A673 (cell line): ENCODE measurements at regions not wholly inside any gene's neighbourhood (a gene's known extent, or its start where the extent isn't known, plus 50 kb on each side); places are given as distances from the start of the nearest gene placed in this dataset.

ENCODE experiments used
- BruUV-seq: library from RNA; stranded (reverse); fragments of 400-500 nt; replicated peaks from 2 replicates; lab custom pipeline; 2021; lab: Mats Ljungman, UMichigan
- CTCF ChIA-PET: fragments of 300-600 bp; sonication (Branson Sonifier 250); formaldehyde crosslinking; loops from one replicate; lab custom pipeline; 2022; ENCODE audit warnings: antibody characterized with exemption; lab: Charles Lee
- POLR2A ChIA-PET: fragments of 300-600 bp; sonication (Branson Sonifier 250); formaldehyde crosslinking; loops from one replicate; lab custom pipeline; 2022; ENCODE audit warnings: antibody characterized with exemption; ENCODE audit not compliant: low non-redundant PET; lab: Charles Lee
- DNase-seq: peaks from one replicate; pipeline ENCODE4 v3.0.0-alpha.2; 2015; ENCODE audit warnings: low spot score
- H3K27ac ChIP-seq: fragments of 200-600 bp; sonication (generic); 2 replicates; pipeline ENCODE4 v1.5.1; 2016; ENCODE audit warnings: mixed run types, low read depth, mild to moderate bottlenecking, mixed read lengths, antibody characterized with exemption, low read length; ENCODE audit not compliant: poor library complexity, severe bottlenecking
- H3K27me3 ChIP-seq: fragments of 200-600 bp; sonication (generic); replicated peaks from 2 replicates; pipeline ENCODE4 v1.6.1; 2017; ENCODE audit warnings: mixed run types, low read depth, mild to moderate bottlenecking, mixed read lengths, antibody characterized with exemption, low read length; ENCODE audit not compliant: insufficient read depth, poor library complexity
- H3K36me3 ChIP-seq: fragments of 200-600 bp; sonication (generic); 2 replicates; pipeline ENCODE4 v1.6.1; 2016; ENCODE audit warnings: mixed run types, mild to moderate bottlenecking, mixed read lengths, antibody characterized with exemption, low read length; ENCODE audit not compliant: insufficient read depth, poor library complexity, severe bottlenecking
- H3K4me1 ChIP-seq: fragments of 200-600 bp; sonication (generic); 2 replicates; pipeline ENCODE4 v1.6.1; 2017; ENCODE audit warnings: mixed run types, mild to moderate bottlenecking, mixed read lengths, antibody characterized with exemption, low read length; ENCODE audit not compliant: insufficient read depth, poor library complexity, severe bottlenecking
- H3K4me3 ChIP-seq: fragments of 200-600 bp; sonication (generic); 2 replicates; pipeline ENCODE4 v1.5.1; 2016; ENCODE audit warnings: low read depth, mixed run types, mild to moderate bottlenecking, mixed read lengths, low read length; ENCODE audit not compliant: poor library complexity, severe bottlenecking
- H3K9me3 ChIP-seq: fragments of 200-600 bp; sonication (generic); 2 replicates; pipeline ENCODE4 v1.6.1; 2016; ENCODE audit warnings: mixed run types, low read depth, mild to moderate bottlenecking, mixed read lengths, antibody characterized with exemption, low read length; ENCODE audit not compliant: poor library complexity, severe bottlenecking
- EZH2 ChIP-seq: fragments of 200-600 bp; sonication (generic); IDR thresholded peaks from 2 replicates; pipeline ENCODE4 v1.6.1; 2017; ENCODE audit warnings: borderline replicate concordance, low read depth, mild to moderate bottlenecking, mixed read lengths, antibody characterized with exemption, low read length; ENCODE audit not compliant: poor library complexity, severe bottlenecking
- intact Hi-C: fragments of 100-400 bp; cut with micrococcal nuclease; formaldehyde crosslinking; loops from one replicate; pipeline ENCODE4 v1.10.0; 2022; ENCODE audit not compliant: unreplicated experiment
- TF ChIP-seq, protein P1 (sequence below): fragments of 300-800, 200-600 bp; sonication (generic); conservative IDR thresholded peaks from 2 replicates; pipeline ENCODE4 v1.5.1; 2017; ENCODE audit warnings: low read depth, mild to moderate bottlenecking, antibody characterized with exemption, low read length, moderate library complexity, mixed read lengths

DNA sequence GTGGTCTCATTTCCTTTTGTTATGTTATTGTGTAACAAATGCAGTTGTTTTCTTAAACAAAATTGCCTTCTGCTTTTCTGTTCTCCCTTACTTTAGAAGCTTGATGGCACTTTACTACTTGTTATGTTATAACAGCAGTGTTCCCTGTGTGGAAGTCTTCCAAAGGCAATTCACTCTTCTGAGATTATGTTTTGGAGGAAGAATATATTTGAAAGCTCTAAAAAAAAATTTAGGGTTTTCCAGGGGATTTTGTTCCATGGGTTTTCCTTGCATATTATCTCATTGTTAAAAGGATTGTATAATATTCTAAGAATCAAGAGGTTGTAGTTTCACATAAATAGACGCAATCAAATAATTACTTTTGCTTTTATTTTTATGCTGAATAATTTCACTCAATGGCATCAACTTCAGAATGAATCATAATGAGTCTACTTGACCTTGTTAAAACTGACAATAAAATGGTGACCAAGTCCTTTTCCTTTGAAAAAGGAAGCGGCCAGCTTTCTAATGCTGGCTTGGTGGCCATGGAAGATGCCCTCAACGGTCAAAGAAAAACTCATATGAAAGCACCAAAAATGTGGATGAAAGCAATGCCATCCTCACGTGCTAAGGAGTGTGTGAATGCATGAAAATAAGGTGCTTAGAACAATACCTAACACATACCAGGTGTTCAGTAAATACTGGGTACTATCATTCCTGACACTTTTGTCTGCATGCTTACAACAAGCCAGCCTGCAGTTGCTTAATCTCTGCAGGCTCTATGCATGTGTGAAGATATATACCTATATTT lies 92.4 kb upstream of the KLF6 start:
- Histone ChIP-seq H3K4me1 (no peaks in the 10 kb centered on the region), H3K27ac (no peak overlapping the region), H3K4me3 (no peak overlapping the region), H3K36me3 (no peaks in the 10 kb centered on the region), H3K9me3 (no peaks in the 10 kb centered on the region), H3K27me3 (no peaks in the 10 kb centered on the region)
- intact Hi-C loops, result no loop called here
- CTCF ChIA-PET, result no interaction called here
- POLR2A ChIA-PET, result no interaction called here
- no TSS peak for BruUV-seq
- no peak for DNase-seq
- TF ChIP-seq, protein P1, sequence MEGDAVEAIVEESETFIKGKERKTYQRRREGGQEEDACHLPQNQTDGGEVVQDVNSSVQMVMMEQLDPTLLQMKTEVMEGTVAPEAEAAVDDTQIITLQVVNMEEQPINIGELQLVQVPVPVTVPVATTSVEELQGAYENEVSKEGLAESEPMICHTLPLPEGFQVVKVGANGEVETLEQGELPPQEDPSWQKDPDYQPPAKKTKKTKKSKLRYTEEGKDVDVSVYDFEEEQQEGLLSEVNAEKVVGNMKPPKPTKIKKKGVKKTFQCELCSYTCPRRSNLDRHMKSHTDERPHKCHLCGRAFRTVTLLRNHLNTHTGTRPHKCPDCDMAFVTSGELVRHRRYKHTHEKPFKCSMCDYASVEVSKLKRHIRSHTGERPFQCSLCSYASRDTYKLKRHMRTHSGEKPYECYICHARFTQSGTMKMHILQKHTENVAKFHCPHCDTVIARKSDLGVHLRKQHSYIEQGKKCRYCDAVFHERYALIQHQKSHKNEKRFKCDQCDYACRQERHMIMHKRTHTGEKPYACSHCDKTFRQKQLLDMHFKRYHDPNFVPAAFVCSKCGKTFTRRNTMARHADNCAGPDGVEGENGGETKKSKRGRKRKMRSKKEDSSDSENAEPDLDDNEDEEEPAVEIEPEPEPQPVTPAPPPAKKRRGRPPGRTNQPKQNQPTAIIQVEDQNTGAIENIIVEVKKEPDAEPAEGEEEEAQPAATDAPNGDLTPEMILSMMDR, result no peak
- TF ChIP-seq EZH2, result no peak

DNA sequence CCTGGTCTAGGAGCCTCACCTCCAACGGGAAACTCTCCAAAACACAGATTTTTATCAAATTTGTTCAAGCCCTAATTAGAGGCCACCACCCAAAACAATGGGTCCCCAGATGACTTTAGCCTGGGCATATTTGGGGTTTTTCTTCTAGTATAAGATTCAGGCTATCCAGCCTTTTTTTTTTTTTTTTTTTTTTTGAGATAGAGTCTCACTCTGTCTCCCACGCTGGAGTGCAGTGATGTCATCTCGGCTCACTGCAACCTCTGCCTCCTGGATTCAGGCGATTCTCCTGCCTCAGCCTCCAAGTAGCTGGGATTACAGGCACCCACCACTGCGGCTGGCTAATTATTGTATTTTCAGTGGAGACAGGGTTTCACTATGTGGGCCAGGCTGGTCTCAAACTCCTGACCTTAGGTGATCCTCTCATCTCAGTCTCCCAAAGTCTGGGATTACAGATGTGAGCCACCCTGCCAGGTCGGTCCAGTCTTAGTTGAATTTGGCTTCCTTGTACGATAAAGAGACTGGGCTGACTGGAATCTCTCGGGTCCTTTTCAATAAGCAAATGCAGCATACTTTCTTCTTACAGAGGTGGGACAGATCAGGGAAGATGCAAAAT lies 91.4 kb upstream of the KLF6 start:
- Histone ChIP-seq H3K9me3 (no peaks in the 10 kb centered on the region), H3K36me3 (no peaks in the 10 kb centered on the region), H3K27ac (no peak overlapping the region), H3K4me1 (no peaks in the 10 kb centered on the region), H3K4me3 (no peak overlapping the region), H3K27me3 (no peaks in the 10 kb centered on the region)
- no TSS peak for BruUV-seq
- POLR2A ChIA-PET, result no interaction called here
- intact Hi-C loops, result no loop called here
- no peak for DNase-seq
- TF ChIP-seq, protein P1, result no peak
- no peak for TF ChIP-seq EZH2
- CTCF ChIA-PET, result no interaction called here

DNA sequence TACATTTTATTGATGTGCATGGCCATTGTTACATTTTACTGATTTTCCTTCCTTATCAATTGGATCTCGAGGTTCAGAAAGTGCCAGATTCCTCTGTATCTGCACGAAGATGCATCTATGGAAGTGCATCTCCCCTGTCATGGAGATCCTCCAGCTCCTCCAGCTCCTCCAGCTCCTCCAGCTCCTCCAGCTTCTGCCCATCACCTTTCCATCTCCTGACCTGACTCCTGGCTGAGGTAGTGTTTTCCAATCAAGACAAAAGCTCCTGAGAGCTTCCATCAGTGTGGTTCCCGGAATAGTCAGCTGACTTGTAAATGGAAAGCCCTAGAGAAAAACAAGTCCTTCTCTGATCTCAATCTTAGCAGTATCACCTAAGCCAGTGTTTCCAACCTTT lies 90.8 kb upstream of the KLF6 start:
- H3K27me3 ChIP-seq, result no peaks in the 10 kb centered on the region
- intact Hi-C loops, result no loop called here
- no peak overlapping the region for H3K27ac ChIP-seq
- no peaks in the 10 kb centered on the region for H3K4me1 ChIP-seq
- H3K9me3 ChIP-seq, result no peaks in the 10 kb centered on the region
- H3K36me3 ChIP-seq, result no peaks in the 10 kb centered on the region
- POLR2A ChIA-PET, result no interaction called here
- BruUV-seq, result no TSS peak
- TF ChIP-seq EZH2, result no peak
- TF ChIP-seq, protein P1, result no peak
- CTCF ChIA-PET, result no interaction called here
- no peak overlapping the region for H3K4me3 ChIP-seq
- no peak for DNase-seq
